ENCODE measurements at regions not wholly inside any gene's neighbourhood (a gene's known extent, or its start where the extent isn't known, plus 50 kb on each side); places are given as distances from the start of the nearest gene placed in this dataset.
A peak's percentile ranks its signal among the peaks of the same experiment; 100 is the strongest.
"Not testable (repeated sequence)": the region's sequence is repeated elsewhere in the genome, so short reads cannot be mapped to it uniquely, and the experiment has no call there.

DNA sequence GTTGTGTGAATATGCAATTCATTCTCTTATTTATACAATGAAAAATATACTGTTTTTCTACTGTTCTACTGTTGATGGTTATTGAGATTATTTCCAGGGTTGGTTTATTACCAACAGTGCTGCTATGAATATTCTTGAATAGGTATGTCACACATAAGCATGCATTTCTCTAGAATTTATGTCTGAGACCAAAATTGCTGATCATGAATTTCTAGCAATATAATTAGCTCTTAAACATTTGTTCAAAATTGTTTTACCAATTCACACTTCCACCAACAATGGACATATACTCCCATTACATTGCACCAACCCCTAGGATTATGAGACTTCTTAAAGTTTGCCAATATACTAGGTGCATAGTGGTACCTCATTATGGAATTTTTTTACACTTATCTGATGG lies 164.1 kb upstream of the KCNQ5 start:
- DNase-seq: no peak

DNA sequence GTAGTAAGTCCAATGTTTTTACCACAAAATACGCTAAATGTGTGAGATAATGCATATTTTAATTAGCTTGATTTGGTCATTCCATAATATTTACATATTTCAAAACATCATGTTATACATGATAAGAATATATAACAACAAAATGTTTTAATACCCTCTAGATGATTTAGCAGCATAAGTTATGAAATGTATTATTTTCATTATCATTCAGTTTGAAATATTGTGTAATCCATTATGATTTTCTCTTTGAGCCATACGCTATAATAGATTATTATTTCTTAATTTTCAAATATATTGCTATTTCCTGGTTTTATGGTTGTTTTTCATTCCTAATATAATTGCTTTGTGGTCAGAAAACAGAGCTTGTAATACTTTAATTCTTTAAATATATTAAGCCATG lies 163.3 kb upstream of the KCNQ5 start:
- DNase-seq: no peak

GRCh38 chr6:72461144-72461543 lies 160.7 kb upstream of the KCNQ5 start:
- DNase-seq: no peak

GRCh38 chr6:72464246-72464645 lies 157.6 kb upstream of the KCNQ5 start:
- no peak for DNase-seq

- no peak for DNase-seq
Measured at GRCh38 chr6:72464791-72465691, 156.8 kb upstream of the KCNQ5 start.

- DNase-seq: no peak
Measured at GRCh38 chr6:72466471-72466870, 155.4 kb upstream of the KCNQ5 start.

- DNase-seq: no peak
Measured at GRCh38 chr6:72466971-72467566, 154.8 kb upstream of the KCNQ5 start.

DNA sequence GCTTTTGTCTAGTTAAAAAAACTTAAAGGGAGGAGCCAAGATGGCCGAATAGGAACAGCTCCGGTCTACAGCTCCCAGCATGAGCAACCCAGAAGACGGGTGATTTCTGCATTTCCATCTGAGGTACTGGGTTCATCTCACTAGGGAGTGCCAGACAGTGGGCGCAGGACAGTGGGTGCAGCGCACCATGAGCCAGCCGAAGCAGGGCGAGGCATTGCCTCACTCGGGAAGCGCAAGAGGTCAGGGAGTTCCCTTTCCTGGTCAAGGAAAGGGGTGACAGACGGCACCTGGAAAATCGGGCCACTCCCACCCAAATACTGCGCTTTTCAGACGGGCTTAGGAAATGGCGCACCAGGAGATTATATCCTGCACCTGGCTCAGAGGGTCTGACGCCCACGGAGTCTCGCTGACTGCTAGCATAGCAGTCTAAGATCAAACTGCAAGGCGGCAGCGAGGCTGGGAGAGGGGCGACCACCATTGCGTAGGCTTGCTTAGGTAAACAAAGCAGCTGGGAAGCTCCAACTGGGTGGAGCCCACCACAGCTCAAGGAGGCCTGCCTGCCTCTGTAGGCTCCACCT lies 152.4 kb upstream of the KCNQ5 start:
- not testable (repeated sequence) for DNase-seq

GRCh38 chr6:72476051-72476450 lies 145.8 kb upstream of the KCNQ5 start:
- no peak for DNase-seq

DNA sequence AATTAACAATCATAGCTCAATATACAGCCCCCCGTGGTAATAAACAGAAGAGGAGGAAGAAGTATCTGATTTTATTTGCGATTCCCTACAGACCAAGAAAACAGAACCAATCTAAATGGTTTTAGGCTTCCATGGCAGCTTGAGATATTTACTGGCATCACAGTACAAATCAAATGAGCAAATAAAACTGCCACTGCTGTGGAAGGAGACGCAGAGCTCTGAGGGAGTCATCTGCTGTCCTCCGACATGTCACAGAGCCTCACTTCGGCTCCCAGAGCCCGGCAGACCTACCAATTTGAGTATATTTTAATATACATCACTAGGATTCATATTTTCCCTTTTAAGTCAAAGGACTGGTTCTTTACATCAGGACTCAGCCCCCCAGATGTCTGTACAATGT lies 145.2 kb upstream of the KCNQ5 start:
- no peak for DNase-seq

DNA sequence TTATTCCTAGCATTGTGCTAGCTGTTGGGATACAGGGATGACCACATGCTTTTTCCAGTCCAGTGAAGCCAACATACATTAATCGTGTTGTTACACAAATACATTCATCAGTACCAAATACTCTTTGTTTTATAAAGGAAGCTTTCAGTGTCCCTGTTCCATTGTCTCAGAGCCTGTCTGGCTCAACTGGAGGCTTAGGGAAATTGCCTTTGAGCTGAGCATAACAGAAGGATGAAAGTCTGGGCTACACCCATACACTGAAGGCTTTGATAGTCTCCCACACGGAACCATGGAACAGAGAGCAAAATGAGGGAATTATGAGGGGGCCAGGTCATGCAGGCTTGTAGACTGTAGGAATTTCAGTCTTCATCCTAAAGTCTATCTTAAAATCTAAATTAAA lies 126.4 kb upstream of the KCNQ5 start:
- no peak for DNase-seq

DNA sequence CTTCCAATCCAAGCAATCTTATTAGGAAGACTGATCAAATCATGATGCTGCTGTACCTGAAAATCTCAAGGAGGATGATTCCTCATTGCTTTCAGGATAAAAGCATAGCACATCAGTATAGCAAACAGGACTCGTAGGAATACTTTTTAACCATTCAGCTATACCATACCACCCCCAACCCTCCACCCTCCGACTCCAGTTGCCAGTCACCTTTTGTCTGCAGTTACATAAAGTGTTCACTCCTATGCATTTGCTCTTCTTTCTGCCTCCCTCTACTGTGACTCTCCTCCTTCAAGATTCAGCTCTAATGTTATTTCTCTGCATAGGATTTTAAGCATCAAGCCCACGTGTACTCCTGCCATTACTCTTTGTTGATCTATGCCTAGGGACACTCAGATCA lies 124.7 kb upstream of the KCNQ5 start:
- DNase-seq: no peak

- DNase-seq: no peak
Measured at GRCh38 chr6:72500669-72501068, 121.2 kb upstream of the KCNQ5 start.

DNA sequence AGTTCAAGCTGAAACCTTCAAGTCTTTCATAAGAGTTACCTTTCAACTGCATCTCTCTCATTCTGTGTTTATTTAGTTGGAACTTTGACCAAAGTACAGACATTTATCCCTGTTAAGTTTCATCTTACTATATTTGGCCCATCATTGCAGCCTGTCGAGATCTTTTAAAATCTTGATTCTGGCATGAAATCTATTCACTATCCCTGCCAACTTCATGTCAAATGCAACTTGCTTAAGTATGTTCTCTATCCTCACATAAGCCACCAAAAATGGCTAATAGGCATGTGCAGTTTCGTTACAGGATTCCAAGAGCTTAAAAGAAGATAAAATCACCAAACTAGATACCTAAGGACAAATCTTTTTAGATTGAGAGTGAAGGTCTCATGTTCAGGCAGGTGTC lies 117.5 kb upstream of the KCNQ5 start:
- no peak for DNase-seq

DNA sequence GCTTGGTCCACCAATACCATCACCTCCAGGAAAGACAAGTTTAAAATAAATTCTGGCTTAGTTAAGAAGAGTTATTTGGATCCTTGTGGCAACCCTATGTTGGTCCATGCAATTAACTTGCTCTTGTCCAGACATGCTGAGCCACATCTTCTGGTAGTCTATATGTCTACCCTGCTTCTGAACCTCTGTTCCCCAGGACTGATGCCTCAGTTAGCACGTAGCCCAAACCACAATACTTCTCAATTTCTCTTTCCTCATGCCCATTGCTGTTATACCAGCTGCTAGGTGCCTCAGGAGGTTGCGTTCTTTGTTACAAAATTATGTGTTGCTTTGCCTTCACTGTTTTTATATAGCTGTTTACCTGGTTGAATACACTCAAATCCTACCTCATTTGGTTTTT lies 116.4 kb upstream of the KCNQ5 start:
- DNase-seq: no peak

DNA sequence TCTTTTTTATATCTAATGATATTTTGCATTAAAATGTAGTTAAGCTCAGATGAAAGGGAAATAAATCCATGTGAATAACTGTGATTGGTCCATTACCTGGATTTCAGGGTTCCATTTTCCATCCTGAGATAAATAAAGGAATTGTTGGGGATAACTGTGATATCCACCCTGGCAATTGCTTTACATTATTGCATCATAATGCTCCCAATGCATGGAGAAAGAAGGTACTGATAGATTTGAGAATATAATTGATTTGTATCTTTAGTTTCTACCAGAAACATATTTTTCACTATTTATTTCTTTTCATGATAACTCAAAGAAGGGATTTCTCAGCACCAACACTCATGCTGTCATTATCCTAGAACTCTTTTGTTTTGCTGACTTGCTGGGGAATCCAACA lies 102.0 kb upstream of the KCNQ5 start:
- no peak for DNase-seq

DNA sequence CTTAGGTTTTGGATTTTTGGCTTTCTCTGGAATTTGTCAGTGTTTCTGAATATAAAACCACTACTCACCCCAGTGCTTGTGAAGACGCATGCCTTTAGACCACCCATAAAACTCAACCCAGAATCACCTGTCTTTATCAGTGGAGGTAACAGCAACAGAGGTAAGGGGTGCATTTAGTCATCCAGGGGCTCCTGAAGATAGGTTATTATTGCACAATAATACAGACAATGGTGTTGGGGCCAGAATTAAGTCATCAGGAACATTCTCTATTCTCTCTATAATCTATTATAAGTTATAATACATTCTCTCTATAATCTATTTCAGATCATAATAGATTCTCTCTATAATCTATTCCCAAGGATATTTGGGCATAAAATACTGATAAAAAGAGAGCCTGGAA lies 100.2 kb upstream of the KCNQ5 start:
- DNase-seq: no peak

- DNase-seq: peak; percentile 7
Measured at GRCh38 chr6:72522735-72523141, 99.1 kb upstream of the KCNQ5 start.

GRCh38 chr6:72524011-72524645 lies 97.7 kb upstream of the KCNQ5 start:
- DNase-seq: peak; percentile 37

DNA sequence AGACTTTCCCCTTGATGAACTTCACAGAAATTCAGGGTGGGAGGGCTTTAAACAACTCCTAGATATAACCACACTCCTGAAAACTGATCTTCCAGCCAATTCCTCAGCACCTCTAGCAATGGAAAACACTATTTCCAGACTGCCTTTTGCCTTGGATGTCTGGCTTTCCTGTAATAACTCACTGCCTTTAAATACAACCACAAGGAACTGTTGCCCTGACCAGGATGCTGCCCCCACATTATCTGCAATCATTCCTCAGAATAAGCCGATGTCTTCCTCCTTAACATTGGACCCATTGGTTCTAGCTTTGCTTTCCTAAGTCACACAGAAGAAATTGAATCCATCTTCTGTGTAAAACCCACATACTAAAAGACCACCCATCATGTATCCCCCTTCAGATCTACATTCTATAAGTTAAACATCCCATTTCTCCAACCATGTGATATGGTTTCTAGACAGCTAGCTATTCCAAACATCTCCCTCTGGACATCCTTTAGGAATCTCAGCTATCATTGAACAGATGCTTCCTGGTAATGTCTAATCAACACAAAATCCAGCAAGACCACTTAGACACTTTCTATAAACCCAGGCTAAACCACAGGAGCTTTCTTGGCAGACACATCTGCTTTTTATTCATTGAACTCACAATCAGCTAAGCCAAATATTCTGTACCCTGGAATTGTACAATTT lies 95.9 kb upstream of the KCNQ5 start:
- DNase-seq: peak; percentile 13

GRCh38 chr6:72530152-72530551 lies 91.7 kb upstream of the KCNQ5 start:
- DNase-seq: no peak

GRCh38 chr6:72530750-72531149 lies 91.1 kb upstream of the KCNQ5 start:
- no peak for DNase-seq

GRCh38 chr6:72533606-72534005 lies 88.3 kb upstream of the KCNQ5 start:
- DNase-seq: no peak

Measured in eye (tissue), 1 donor.